ENCODE measurements at regions not wholly inside any gene's neighbourhood (a gene's known extent, or its start where the extent isn't known, plus 50 kb on each side); places are given as distances from the start of the nearest gene placed in this dataset.

- no peak for DNase-seq
Measured at GRCh38 chr1:199678771-199679170, 348.7 kb upstream of the NR5A2 start.

GRCh38 chr1:199682081-199682480 is 345.4 kb upstream of the NR5A2 start:
- DNase-seq: no peak

DNA sequence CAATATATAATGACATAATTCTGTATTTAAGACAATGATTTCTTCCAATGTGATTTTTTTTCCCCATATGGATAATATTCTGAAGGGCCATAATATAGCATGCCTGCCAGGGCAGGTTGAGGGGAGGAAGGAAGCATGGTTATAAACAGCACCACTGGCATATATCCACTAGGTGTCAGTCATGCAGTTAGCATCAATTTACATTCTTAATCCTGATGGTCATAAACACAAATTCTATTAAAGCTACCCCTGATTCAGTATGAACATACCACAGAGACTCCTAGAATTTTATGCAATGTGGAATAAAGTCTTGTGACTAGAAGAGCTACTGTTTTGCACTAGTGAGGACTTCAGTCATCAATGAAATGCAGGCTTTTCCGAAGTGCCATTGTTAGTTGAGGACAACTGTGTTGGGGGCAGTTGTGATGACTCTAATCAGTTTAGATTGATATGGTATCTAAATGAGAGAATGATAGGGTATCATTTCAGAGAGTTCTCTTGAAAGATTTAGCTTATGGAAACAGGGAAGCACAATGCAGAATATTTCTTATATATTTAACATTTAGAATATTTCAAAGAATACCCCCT is 342.7 kb upstream of the NR5A2 start:
- DNase-seq: peak; percentile 78

DNA sequence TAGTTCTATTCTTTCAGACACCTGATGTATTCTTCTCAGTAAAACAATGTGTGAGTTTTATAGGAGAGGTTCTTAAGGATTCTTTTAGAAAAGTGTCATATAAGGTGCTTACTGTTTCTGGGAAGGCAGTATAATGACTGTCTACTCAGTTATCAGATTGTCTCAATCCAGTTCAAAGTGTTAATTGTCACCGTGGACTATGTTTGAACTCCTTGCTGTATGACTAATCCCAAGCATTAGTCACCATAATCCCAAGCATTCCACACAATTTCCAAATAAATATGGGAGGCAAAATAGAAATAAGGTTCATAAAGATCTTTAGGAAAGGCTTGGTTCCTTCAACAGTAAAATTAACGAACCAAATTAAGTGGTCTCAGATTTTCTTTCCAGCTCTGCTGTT is 342.1 kb upstream of the NR5A2 start:
- peak; percentile 83 for DNase-seq

DNA sequence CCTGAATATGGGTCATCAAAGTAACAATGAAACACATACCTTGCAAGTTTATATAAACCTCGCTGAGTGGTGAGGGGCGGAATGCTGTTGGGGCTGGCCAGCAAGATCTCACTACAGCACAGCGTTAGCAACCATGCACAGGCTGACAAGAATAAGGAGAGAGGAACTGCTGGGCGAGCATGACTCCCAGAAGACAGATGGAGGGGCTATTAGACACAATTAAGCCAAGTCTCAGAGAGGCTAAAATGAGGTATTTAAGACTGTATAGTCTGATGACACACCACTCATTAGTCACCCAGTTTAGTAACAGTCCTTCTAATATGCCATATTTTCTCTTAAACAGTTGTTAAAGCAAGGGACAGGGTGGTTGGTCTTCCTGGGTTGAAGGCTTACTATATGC is 340.2 kb upstream of the NR5A2 start:
- peak; percentile 71 for DNase-seq

DNA sequence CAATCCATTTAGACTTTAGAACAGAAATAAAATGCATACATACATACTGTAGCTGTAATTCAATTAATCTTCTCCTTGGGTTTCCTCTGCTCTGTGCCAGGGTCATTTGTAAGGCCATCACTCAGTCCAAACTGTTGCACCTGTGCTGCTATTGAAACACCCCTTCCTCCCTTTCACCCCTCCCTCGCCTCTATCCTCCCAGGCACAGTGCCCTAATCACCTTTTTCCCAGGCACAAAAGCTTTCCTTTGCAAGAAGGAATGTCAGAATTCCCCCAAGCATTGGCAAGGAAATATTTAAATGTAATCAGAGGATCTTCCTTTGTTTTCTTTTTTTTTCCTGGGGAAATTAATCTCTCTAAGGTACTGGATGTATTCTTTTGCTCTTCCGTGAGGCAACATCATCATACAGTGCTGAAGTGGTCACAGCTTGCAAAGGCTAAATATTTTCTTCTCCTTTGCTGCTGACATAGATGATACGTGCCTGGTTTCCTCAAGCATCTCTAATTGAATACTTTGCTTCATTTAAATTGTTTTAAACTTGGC is 339.3 kb upstream of the NR5A2 start:
- no peak for DNase-seq

DNA sequence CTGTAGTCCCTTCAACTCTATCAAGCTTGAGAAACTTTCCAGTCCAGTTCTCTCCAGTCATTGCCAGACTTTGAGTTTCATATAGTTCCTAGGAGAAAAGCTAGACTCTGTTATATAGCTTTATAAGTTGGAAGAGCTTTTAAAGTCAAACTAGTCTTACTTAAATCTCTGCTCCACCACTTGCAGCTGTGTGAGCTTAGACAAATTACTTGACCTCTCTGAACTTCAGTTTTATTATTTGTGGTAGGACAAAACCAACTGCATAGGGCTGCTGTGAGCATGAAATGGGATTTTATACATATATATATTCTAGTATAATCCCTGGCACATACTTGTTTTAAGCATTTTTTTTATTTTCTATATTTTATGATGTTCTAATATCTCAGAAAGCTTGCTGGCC is 338.7 kb upstream of the NR5A2 start:
- no peak for DNase-seq

GRCh38 chr1:199690496-199690895 is 337.0 kb upstream of the NR5A2 start:
- no peak for DNase-seq

DNA sequence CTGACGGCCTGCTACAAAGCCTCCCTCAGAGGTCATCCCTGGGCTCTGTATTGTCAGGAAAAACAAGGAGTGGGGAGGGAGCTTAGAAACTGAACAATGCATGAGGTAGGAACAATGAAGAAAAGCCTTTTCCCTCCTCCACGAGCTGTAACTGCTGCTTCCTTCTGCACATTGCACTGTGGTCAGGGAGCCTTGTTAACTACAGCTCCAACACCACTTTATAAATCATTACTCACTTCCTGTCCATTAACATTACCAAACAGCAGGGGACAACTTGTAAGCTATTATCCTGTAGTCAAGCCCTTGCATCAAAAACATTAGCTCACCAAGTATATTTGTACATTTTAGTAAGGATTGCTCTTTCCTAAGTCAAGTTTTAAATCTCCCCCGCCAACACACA is 336.0 kb upstream of the NR5A2 start:
- DNase-seq: peak; percentile 92

DNA sequence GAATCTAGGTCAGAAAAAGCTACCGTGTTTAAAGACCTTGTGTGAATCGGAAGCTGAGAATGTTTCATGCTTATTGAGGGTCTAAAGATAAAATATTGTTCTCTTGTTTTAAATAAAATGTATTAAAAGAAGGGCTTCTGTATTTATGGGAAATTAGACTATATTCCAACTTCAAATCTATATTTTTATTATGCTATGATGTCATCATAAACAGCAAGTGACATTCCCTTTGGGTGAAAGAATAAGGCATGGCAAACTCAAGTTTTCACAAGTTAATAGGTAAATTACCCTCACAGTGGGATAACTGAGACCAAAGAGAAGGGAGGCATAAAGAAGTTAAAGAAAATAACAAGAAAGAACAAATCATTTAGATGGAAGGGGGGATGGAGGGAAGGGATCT is 333.8 kb upstream of the NR5A2 start:
- no peak for DNase-seq

DNA sequence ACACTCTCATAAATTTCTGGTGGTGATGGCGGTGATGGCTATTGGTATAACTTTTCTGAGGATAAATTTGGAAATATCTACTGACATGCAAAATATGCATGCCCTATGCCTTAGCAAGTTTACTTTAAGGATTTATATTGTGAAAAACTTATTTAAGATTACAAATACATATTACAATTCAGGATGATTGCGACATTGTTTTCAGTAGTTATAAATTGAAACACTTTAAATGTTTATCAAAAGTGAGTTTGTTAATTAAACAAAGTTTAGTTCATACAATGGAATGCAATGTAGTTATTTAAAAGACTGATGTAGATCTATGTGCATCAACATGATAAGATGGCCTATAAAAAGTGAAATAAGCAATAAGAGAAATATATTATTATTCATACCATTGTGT is 331.3 kb upstream of the NR5A2 start:
- no peak for DNase-seq

- DNase-seq: no peak
Measured at GRCh38 chr1:199698222-199698621, 329.3 kb upstream of the NR5A2 start.

GRCh38 chr1:199700551-199700950 is 327.0 kb upstream of the NR5A2 start:
- DNase-seq: no peak

DNA sequence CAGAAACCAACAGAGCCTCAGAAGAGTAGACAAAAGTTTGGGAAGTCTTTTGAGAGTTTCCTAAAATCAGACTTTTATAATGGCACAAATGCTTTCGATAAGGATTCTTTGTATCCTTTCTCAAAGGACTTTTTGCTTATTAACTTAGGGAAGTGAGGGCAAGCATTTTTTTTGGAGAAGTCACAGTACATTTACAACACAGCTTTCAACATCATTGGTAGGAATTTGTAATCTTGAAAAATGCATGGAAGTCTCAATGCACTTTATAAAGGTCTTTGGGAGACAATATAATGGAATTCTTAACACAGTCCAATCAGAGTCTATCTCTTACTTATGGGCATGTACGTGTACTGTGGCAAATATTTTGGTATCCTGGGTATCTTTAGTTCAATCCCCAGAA is 325.8 kb upstream of the NR5A2 start:
- no peak for DNase-seq

GRCh38 chr1:199704231-199704630 is 323.3 kb upstream of the NR5A2 start:
- no peak for DNase-seq

DNA sequence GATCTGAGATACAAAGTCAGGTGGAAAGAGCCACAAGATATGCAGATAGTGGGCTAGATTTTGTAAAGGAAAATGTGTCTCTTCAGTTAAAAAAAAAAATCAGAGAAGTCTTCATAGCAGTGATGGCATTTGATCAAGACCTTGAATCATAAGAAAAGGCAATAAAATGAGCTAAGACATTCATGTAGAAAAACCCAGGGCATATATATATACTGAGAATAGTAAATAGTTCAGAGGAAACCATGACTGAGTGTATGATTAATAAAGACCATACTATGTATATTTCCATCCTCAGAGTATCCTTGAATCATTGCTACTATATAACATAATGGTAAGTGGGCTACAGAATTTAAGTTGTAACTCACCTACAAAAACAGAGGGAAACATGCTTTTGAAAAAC is 321.7 kb upstream of the NR5A2 start:
- DNase-seq: no peak

DNA sequence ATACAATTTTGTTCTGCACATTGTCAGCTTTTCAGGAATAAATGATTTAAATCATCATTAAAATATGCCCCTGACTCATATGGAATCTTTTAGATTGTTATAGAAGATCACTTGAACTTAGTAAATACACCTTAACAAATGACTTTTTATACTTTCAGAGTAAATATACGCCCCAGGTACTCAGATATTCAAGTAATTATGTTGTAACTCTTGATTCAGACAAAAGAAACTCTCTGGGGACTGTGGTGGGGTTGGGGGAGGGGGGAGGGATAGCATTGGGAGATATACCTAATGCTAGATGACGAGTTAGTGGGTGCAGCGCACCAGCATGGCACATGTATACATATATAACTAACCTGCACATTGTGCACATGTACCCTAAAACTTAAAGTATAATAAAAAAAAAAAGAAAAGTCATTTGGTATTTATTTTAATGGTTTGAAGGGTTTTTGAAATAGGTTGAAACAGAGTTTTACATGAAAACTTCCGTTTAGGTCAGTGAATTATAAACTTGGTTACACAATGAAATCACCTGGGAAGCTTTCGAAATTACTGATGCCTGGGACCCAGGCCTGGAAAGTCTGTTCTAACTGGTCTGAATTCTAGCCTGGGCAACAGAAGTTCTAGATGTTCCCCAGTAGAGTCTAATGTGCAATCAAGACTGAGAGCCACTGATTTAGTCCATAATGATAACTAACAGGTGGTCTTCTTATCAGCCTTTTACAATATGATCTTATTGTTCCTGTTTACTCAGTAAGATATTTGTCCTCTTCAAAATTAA is 320.5 kb upstream of the NR5A2 start:
- DNase-seq: no peak

GRCh38 chr1:199710974-199711373 is 316.5 kb upstream of the NR5A2 start:
- no peak for DNase-seq

- DNase-seq: no peak
Measured at GRCh38 chr1:199716729-199717128, 310.8 kb upstream of the NR5A2 start.

- no peak for DNase-seq
Measured at GRCh38 chr1:199719156-199719842, 308.2 kb upstream of the NR5A2 start.

- no peak for DNase-seq
Measured at GRCh38 chr1:199720496-199720895, 307.0 kb upstream of the NR5A2 start.

DNA sequence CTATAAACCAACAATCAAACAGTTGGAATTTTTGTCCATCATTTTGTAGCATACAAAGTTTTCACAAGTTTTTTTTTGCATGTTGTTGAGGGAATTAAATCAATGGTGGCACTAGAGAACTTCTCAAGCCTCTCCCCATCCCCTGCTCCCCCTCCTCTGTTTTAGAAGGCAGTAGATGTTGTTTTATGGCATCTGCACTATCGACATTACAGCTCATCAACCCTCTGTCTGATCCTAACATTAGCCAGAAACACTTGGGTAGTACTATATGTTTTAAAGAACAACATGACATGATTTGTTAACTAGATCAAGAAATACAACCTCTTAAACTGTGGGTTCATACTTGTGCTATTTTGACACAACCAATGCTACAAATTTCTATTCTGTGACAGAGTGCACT is 306.5 kb upstream of the NR5A2 start:
- DNase-seq: no peak

DNA sequence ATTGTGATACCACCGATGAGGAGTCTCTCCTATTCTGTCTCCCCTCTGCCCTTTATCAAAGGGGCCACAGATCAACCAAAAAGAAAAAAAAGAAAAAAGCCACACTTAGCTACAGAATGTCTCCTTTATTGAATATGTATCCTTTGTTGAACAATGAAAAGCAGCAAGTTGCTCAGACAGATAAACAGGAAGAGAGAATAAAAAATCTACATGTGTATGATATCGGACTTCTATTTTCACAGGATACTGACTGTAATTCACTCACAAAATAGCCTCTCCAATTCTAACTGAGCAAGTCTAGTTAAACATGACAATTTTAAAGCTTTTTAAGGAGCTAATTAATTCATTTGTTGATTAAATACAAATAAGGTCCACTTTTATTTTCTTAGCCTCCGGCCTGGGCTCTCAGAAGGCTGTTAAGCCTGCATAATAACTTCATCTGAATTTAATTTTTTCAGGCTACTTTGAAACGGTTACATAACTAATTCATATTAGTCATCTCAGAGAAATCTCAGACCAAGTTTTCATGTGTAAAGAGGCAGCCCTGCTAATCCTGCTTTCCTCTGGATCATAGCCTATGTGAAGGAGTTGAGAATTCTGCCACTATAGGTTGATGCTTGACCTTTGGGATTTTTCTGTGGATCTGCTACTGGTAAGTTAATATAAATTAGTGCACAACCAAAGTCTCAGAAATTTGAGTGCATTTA is 304.1 kb upstream of the NR5A2 start:
- peak; percentile 28 for DNase-seq
